Keratinocyte (primary cell): ENCODE measurements at regions not wholly inside any gene's neighbourhood (a gene's known extent, or its start where the extent isn't known, plus 50 kb on each side); places are given as distances from the start of the nearest gene placed in this dataset.

Source experiments
- DNase-seq: peaks from one replicate; pipeline ENCODE4 v3.0.0-alpha.2; 2011; ENCODE audit warnings: low read depth, missing footprints, low spot score
- FAIRE-seq: peaks from 2 replicates; lab custom pipeline; 2011; peaks lifted over from hg19 to GRCh38; lab: Jason Lieb, UNC
- H2AFZ ChIP-seq: 2 replicates; pipeline ENCODE4 v1.6.0; 2012; ENCODE audit warnings: low read length, control low read depth, inconsistent platforms; ENCODE audit not compliant: control insufficient read depth
- H3K27ac ChIP-seq: 2 replicates; pipeline ENCODE4 v1.5.1; 2011; ENCODE audit warnings: low read length; ENCODE audit not compliant: control insufficient read depth, insufficient read depth
- H3K27me3 ChIP-seq: 3 replicates; pipeline ENCODE4 v1.6.0; 2011; ENCODE audit warnings: low read length; ENCODE audit not compliant: control insufficient read depth, insufficient read depth; ENCODE audit errors: extremely low read depth
- H3K36me3 ChIP-seq, 2 experiments: 2 replicates in 1 of 2; 3 replicates in 1 of 2; pipeline ENCODE4 v1.5.1; 2011; ENCODE audit warnings: low read length in 2 of 2, mild to moderate bottlenecking in 1 of 2; ENCODE audit not compliant: control insufficient read depth in 2 of 2, insufficient read depth in 2 of 2; ENCODE audit errors: extremely low read depth in 1 of 2
- H3K4me1 ChIP-seq: 3 replicates; pipeline ENCODE4 v1.5.1; 2011; ENCODE audit warnings: low read length; ENCODE audit not compliant: control insufficient read depth, insufficient read depth; ENCODE audit errors: extremely low read depth
- H3K4me2 ChIP-seq: 3 replicates; pipeline ENCODE4 v1.6.0; 2011; ENCODE audit warnings: low read depth, low read length; ENCODE audit not compliant: control insufficient read depth, insufficient read depth; ENCODE audit errors: extremely low read depth
- H3K4me3 ChIP-seq, 3 experiments: fragments of 200-600 bp in 1 of 3; sonication (generic) in 1 of 3; 2 replicates in 2 of 3; 3 replicates in 1 of 3; pipeline ENCODE4 v1.5.1; 2011 to 2016; ENCODE audit warnings: low read length in 3 of 3, mild to moderate bottlenecking in 3 of 3, control low read depth in 2 of 3, inconsistent platforms in 1 of 3, low read depth in 1 of 3, mixed read lengths in 1 of 3, mixed run types in 1 of 3, moderate library complexity in 1 of 3; ENCODE audit not compliant: control insufficient read depth in 2 of 3, insufficient read depth in 2 of 3; ENCODE audit errors: extremely low read depth in 1 of 3
- H3K79me2 ChIP-seq: 2 replicates; pipeline ENCODE4 v1.6.0; 2012; ENCODE audit warnings: low read length; ENCODE audit not compliant: control insufficient read depth, insufficient read depth
- H3K9ac ChIP-seq: 3 replicates; pipeline ENCODE4 v1.6.0; 2011; ENCODE audit warnings: low read length; ENCODE audit not compliant: control insufficient read depth, insufficient read depth; ENCODE audit errors: extremely low read depth
- H3K9me1 ChIP-seq: 3 replicates; pipeline ENCODE4 v1.6.0; 2011; ENCODE audit warnings: low read length; ENCODE audit not compliant: control insufficient read depth, insufficient read depth; ENCODE audit errors: extremely low read depth
- H3K9me3 ChIP-seq: 2 replicates; pipeline ENCODE4 v1.5.1; 2012; ENCODE audit warnings: low read depth, low read length; ENCODE audit not compliant: control insufficient read depth
- H4K20me1 ChIP-seq: 3 replicates; pipeline ENCODE4 v1.6.0; 2011; ENCODE audit warnings: low read length; ENCODE audit not compliant: control insufficient read depth, insufficient read depth; ENCODE audit errors: extremely low read depth
- CTCF ChIP-seq, 3 experiments: IDR thresholded peaks in 1 of 3; conservative IDR thresholded peaks in 1 of 3; optimal IDR thresholded peaks in 1 of 3; 2 replicates in 2 of 3; 3 replicates in 1 of 3; pipeline versions ENCODE3 to v1.5.1; 2011; ENCODE audit warnings: low read length in 3 of 3, mild to moderate bottlenecking in 3 of 3, moderate library complexity in 2 of 3, control low read depth in 1 of 3, inconsistent platforms in 1 of 3; ENCODE audit not compliant: insufficient read depth in 2 of 3; ENCODE audit errors: extremely low read depth in 1 of 3
- EZH2 ChIP-seq: IDR thresholded peaks from one replicate; pipeline ENCODE4 v1.6.1; 2012; ENCODE audit warnings: inconsistent platforms, mild to moderate bottlenecking, low read length, moderate library complexity
- dilution Hi-C: fragments of 300-500 bp; cut with MboI; formaldehyde crosslinking; loops from one replicate; pipeline ENCODE4 v1.7.0; 2020; ENCODE audit warnings: low sequenced_read_pairs; ENCODE audit not compliant: extremely low pct_ligation_motif_present

- Histone ChIP-seq H3K4me3 (no peak overlapping the region), H3K4me1 (no peaks in the 10 kb centered on the region), H3K27me3 (no peaks in the 10 kb centered on the region), H3K9ac (no peak overlapping the region), H3K4me2 (no peak overlapping the region), H3K79me2 (no peaks in the 10 kb centered on the region), H3K9me1 (no peaks in the 10 kb centered on the region), H4K20me1 (no peaks in the 10 kb centered on the region), H2AFZ (no peak overlapping the region), H3K9me3 (no peaks in the 10 kb centered on the region), H3K36me3 (no peaks in the 10 kb centered on the region), H3K27ac (no peak overlapping the region)
- TF ChIP-seq EZH2 = no peak
- no peak for TF ChIP-seq CTCF (optimal IDR thresholded peaks at IDR 0.05 in 1 of 3, IDR thresholded peaks at IDR 0.05 in 1 of 3, conservative IDR thresholded peaks at IDR 0.05 in 1 of 3; ENCODE audit: extremely low read depth in 1 of 3, insufficient read depth in 2 of 3, low read length in 3 of 3)
- dilution Hi-C loops = no loop called here
- FAIRE-seq (no peak), DNase-seq (no peak)
Measured at GRCh38 chr11:112516755-112517154, 256.1 kb upstream of the PLET1 start.

- Histone ChIP-seq H3K9me3 (no peaks in the 10 kb centered on the region), H2AFZ (no peak overlapping the region), H3K27ac (no peak overlapping the region), H3K4me3 (no peak overlapping the region), H3K27me3 (no peaks in the 10 kb centered on the region), H4K20me1 (no peaks in the 10 kb centered on the region), H3K4me2 (no peak overlapping the region), H3K79me2 (no peaks in the 10 kb centered on the region), H3K9me1 (no peaks in the 10 kb centered on the region), H3K9ac (no peak overlapping the region), H3K36me3 (no peaks in the 10 kb centered on the region), H3K4me1 (no peaks in the 10 kb centered on the region)
- DNase-seq = no peak
- dilution Hi-C loops = no loop called here
- no peak for FAIRE-seq
- TF ChIP-seq EZH2 = no peak
- no peak for TF ChIP-seq CTCF (optimal IDR thresholded peaks at IDR 0.05 in 1 of 3, IDR thresholded peaks at IDR 0.05 in 1 of 3, conservative IDR thresholded peaks at IDR 0.05 in 1 of 3; ENCODE audit: extremely low read depth in 1 of 3, insufficient read depth in 2 of 3, low read length in 3 of 3)
Measured at GRCh38 chr11:112518371-112518770, 257.7 kb upstream of the PLET1 start.
